OCI-LY7 (cell line): ENCODE measurements at regions not wholly inside any gene's neighbourhood (a gene's known extent, or its start where the extent isn't known, plus 50 kb on each side); places are given as distances from the start of the nearest gene placed in this dataset.

Experiments
- BruUV-seq: library from RNA; stranded (reverse); fragments of 400-500 nt; replicated peaks from 2 replicates; lab custom pipeline; 2021; lab: Mats Ljungman, UMichigan
- CTCF ChIA-PET: fragments of 300-600 bp; sonication (Branson Sonifier 250); formaldehyde crosslinking; loops from one replicate; lab custom pipeline; 2022; ENCODE audit warnings: antibody characterized with exemption; ENCODE audit not compliant: unreplicated experiment; lab: Charles Lee
- POLR2A ChIA-PET: fragments of 300-600 bp; sonication (Branson Sonifier 250); formaldehyde crosslinking; loops from one replicate; lab custom pipeline; 2022; ENCODE audit warnings: antibody characterized with exemption; lab: Charles Lee
- DNase-seq: peaks from one replicate; pipeline ENCODE4 v3.0.0-alpha.2; 2015; ENCODE audit warnings: low spot score
- H2AFZ ChIP-seq: fragments of 200-600 bp; sonication (generic), shearing (Covaris generic); 2 replicates; pipeline ENCODE4 v1.6.1; 2014; ENCODE audit warnings: mild to moderate bottlenecking, antibody characterized with exemption, low read length, moderate library complexity
- H3K27ac ChIP-seq: fragments of 200-600 bp; sonication (generic); 2 replicates; pipeline ENCODE4 v1.5.1; 2014; ENCODE audit warnings: mixed run types, low read depth, mild to moderate bottlenecking, moderate library complexity, low read length, inconsistent platforms; ENCODE audit not compliant: poor library complexity, severe bottlenecking
- H3K36me3 ChIP-seq: fragments of 200-600 bp; sonication (generic); 2 replicates; pipeline ENCODE4 v1.6.1; 2014; ENCODE audit warnings: mild to moderate bottlenecking, antibody characterized with exemption, low read length, moderate library complexity, mixed read lengths; ENCODE audit not compliant: insufficient read depth
- H3K4me1 ChIP-seq: fragments of 200-600 bp; sonication (generic); 2 replicates; pipeline ENCODE4 v1.5.1; 2014; ENCODE audit warnings: mild to moderate bottlenecking, low read length; ENCODE audit not compliant: insufficient read depth, poor library complexity, severe bottlenecking
- H3K4me2 ChIP-seq: fragments of 200-600 bp; sonication (generic); 2 replicates; pipeline ENCODE4 v1.6.1; 2014; ENCODE audit warnings: mild to moderate bottlenecking, low read length
- H3K4me3 ChIP-seq: fragments of 200-600 bp; sonication (generic); 2 replicates; pipeline ENCODE4 v1.5.1; 2014; ENCODE audit warnings: mild to moderate bottlenecking, low read depth, low read length; ENCODE audit not compliant: poor library complexity, severe bottlenecking
- H3K79me2 ChIP-seq: fragments of 200-600 bp; sonication (generic); 2 replicates; pipeline ENCODE4 v1.6.1; 2016; ENCODE audit warnings: low read depth, mild to moderate bottlenecking, low read length, moderate library complexity, mixed read lengths; ENCODE audit not compliant: insufficient read depth
- H3K9me2 ChIP-seq: fragments of 200-600 bp; sonication (generic); 2 replicates; pipeline ENCODE4 v1.6.1; 2016; ENCODE audit warnings: mild to moderate bottlenecking, low read length, mixed read lengths; ENCODE audit not compliant: insufficient read depth
- H3K9me3 ChIP-seq: fragments of 200-600 bp; sonication (generic); 2 replicates; pipeline ENCODE4 v1.6.1; 2014; ENCODE audit warnings: mild to moderate bottlenecking, mixed run types, low read length, mixed read lengths
- H4K20me1 ChIP-seq: fragments of 200-600 bp; sonication (generic); 2 replicates; pipeline ENCODE4 v1.6.1; 2014; ENCODE audit warnings: mild to moderate bottlenecking, antibody characterized with exemption, low read length, moderate library complexity, mixed read lengths; ENCODE audit not compliant: insufficient read depth
- CTCF ChIP-seq: fragments of 200-600 bp; sonication (generic); conservative IDR thresholded peaks from 2 replicates; pipeline ENCODE4 v1.5.1; 2014; ENCODE audit warnings: mild to moderate bottlenecking, antibody characterized with exemption, low read length, moderate library complexity, mixed read lengths
- EZH2phosphoT487 ChIP-seq: fragments of 200-600 bp; sonication (generic); IDR thresholded peaks from 2 replicates; pipeline ENCODE4 v1.6.1; 2018; ENCODE audit warnings: low read depth, borderline replicate concordance, mild to moderate bottlenecking, mixed run types, antibody characterized with exemption, low read length, moderate library complexity, mixed read lengths
- intact Hi-C: fragments of 100-400 bp; cut with micrococcal nuclease; formaldehyde crosslinking; loops from one replicate; pipeline ENCODE4 v1.10.0; 2022; ENCODE audit not compliant: unreplicated experiment

GRCh38 chr13:69178000-69178399 is 929.6 kb upstream of the ATXN8OS start:
- no peak for TF ChIP-seq EZH2phosphoT487
- no peak for TF ChIP-seq CTCF
- no peak overlapping the region for H3K27ac ChIP-seq
- CTCF ChIA-PET, result no interaction called here
- no peak overlapping the region for H3K4me2 ChIP-seq
- H3K4me3 ChIP-seq, result no peak overlapping the region
- no peak for DNase-seq
- no peaks in the 10 kb centered on the region for H3K36me3 ChIP-seq
- H3K9me3 ChIP-seq, result no peaks in the 10 kb centered on the region
- H4K20me1 ChIP-seq, result no peaks in the 10 kb centered on the region
- no peak overlapping the region for H2AFZ ChIP-seq
- no peaks in the 10 kb centered on the region for H3K79me2 ChIP-seq
- H3K9me2 ChIP-seq, result no peaks in the 10 kb centered on the region; the same call in 1 of the 2 replicates
- no TSS peak for BruUV-seq
- POLR2A ChIA-PET, result no interaction called here
- intact Hi-C loops, result no loop called here
- no peaks in the 10 kb centered on the region for H3K4me1 ChIP-seq

- H4K20me1 ChIP-seq, result no peaks in the 10 kb centered on the region
- CTCF ChIA-PET, result no interaction called here
- no peaks in the 10 kb centered on the region for H3K4me1 ChIP-seq
- no peak for DNase-seq
- no peak overlapping the region for H3K4me2 ChIP-seq
- no peaks in the 10 kb centered on the region for H3K79me2 ChIP-seq
- no peak overlapping the region for H3K4me3 ChIP-seq
- no TSS peak for BruUV-seq
- H2AFZ ChIP-seq, result no peak overlapping the region
- no peaks in the 10 kb centered on the region for H3K9me2 ChIP-seq
- TF ChIP-seq EZH2phosphoT487 (no peak), CTCF (no peak)
- H3K9me3 ChIP-seq, result no peaks in the 10 kb centered on the region
- no peak overlapping the region for H3K27ac ChIP-seq
- POLR2A ChIA-PET, result interaction anchor here (0.6 to 1.0 kb wide), 3 partner anchors 26 to 1190 kb away, joined by 3 to 5 read pairs (median 3); no protein-coding TSS in a partner anchor
- intact Hi-C loops, result no loop called here
- no peaks in the 10 kb centered on the region for H3K36me3 ChIP-seq
Measured at GRCh38 chr13:69168436-69168835, 939.2 kb upstream of the ATXN8OS start.

GRCh38 chr13:69155136-69155535 is 952.5 kb upstream of the ATXN8OS start:
- Histone ChIP-seq H4K20me1 (no peaks in the 10 kb centered on the region), H3K9me3 (no peaks in the 10 kb centered on the region), H3K9me2 (0 out of 2 replicates have a peak, but pooled peaks cover 4% of the 10 kb centered on the region), H3K36me3 (no peaks in the 10 kb centered on the region), H3K4me1 (no peaks in the 10 kb centered on the region), H3K4me3 (no peak overlapping the region), H3K79me2 (no peaks in the 10 kb centered on the region), H3K27ac (no peak overlapping the region), H2AFZ (no peak overlapping the region), H3K4me2 (no peak overlapping the region)
- ChIA-PET CTCF (no interaction called here), POLR2A (no interaction called here)
- DNase-seq, result no peak
- intact Hi-C loops, result no loop called here
- no TSS peak for BruUV-seq
- TF ChIP-seq EZH2phosphoT487 (no peak), CTCF (no peak)
